HEK293T (cell line): ENCODE measurements at regions not wholly inside any gene's neighbourhood (a gene's known extent, or its start where the extent isn't known, plus 50 kb on each side); places are given as distances from the start of the nearest gene placed in this dataset.

ENCODE experiments used
- CTCF ChIA-PET: fragments of 350-600 bp; formaldehyde crosslinking; extraction: SDS; loops from one replicate; lab custom pipeline; 2021; ENCODE audit warnings: antibody characterized with exemption, inconsistent platforms; lab: Yijun Ruan, JAX
- POLR2A ChIA-PET: fragments of 350-600 bp; formaldehyde crosslinking; extraction: SDS; loops from one replicate; lab custom pipeline; 2020; ENCODE audit warnings: antibody characterized with exemption, inconsistent platforms; lab: Yijun Ruan, JAX
- DNase-seq: peaks from one replicate; pipeline ENCODE4 v3.0.0; 2012; ENCODE audit warnings: mixed read lengths; ENCODE audit errors: extremely low spot score
- ARNT ChIP-seq: fragments of 450-650 bp; IDR thresholded peaks from 2 replicates; pipeline ENCODE4 v1.6.1; 2017; ENCODE audit warnings: mild to moderate bottlenecking
- BHLHE40 ChIP-seq: fragments of 450-650 bp; IDR thresholded peaks from 2 replicates; pipeline ENCODE4 v1.6.1; 2016; ENCODE audit warnings: mild to moderate bottlenecking, moderate library complexity, borderline replicate concordance
- CTBP1 ChIP-seq: fragments of 450-650 bp; IDR thresholded peaks from 2 replicates; pipeline ENCODE4 v1.6.1; 2016; ENCODE audit warnings: borderline replicate concordance
- ELF4 ChIP-seq: fragments of 450-650 bp; IDR thresholded peaks from 2 replicates; pipeline ENCODE4 v1.6.1; 2017; ENCODE audit warnings: antibody characterized with exemption
- FOXA1 ChIP-seq: fragments of 450-650 bp; IDR thresholded peaks from 2 replicates; pipeline ENCODE4 v1.6.1; 2016; ENCODE audit warnings: mild to moderate bottlenecking
- FOXK2 ChIP-seq: fragments of 450-650 bp; IDR thresholded peaks from 2 replicates; pipeline ENCODE4 v1.6.1; 2016; ENCODE audit warnings: mild to moderate bottlenecking
- FOXM1 ChIP-seq: fragments of 450-650 bp; IDR thresholded peaks from 2 replicates; pipeline ENCODE4 v1.6.1; 2017; ENCODE audit warnings: mild to moderate bottlenecking, borderline replicate concordance
- HDGF ChIP-seq: fragments of 450-650 bp; IDR thresholded peaks from 2 replicates; pipeline ENCODE4 v1.6.1; 2017; ENCODE audit warnings: antibody characterized with exemption, borderline replicate concordance
- L3MBTL2 ChIP-seq: fragments of 450-650 bp; conservative IDR thresholded peaks from 2 replicates; pipeline ENCODE4 v1.6.1; 2016; ENCODE audit warnings: mild to moderate bottlenecking
- LEF1 ChIP-seq: fragments of 450-650 bp; IDR thresholded peaks from 2 replicates; pipeline ENCODE4 v1.6.1; 2017; ENCODE audit warnings: mild to moderate bottlenecking, borderline replicate concordance
- NFRKB ChIP-seq: fragments of 450-650 bp; IDR thresholded peaks from 2 replicates; pipeline ENCODE4 v1.6.1; 2016; ENCODE audit warnings: mild to moderate bottlenecking, moderate library complexity
- SP1 ChIP-seq: fragments of 450-650 bp; IDR thresholded peaks from 2 replicates; pipeline ENCODE4 v1.6.1; 2017
- SUZ12 ChIP-seq: fragments of 450-650 bp; IDR thresholded peaks from 2 replicates; pipeline ENCODE4 v1.6.1; 2016; ENCODE audit warnings: mild to moderate bottlenecking
- TARDBP ChIP-seq: fragments of 450-650 bp; IDR thresholded peaks from 2 replicates; pipeline ENCODE4 v1.6.1; 2016
- ZNF384 ChIP-seq: fragments of 450-650 bp; IDR thresholded peaks from 2 replicates; pipeline ENCODE4 v1.6.1; 2016
- TF ChIP-seq, protein P1 (sequence below): fragments of 450-650 bp; IDR thresholded peaks from 2 replicates; pipeline ENCODE4 v1.6.1; 2016

GRCh38 chr4:101512416-101512815, 165.1 kb upstream of the PPP3CA start:
- CTCF ChIA-PET, result no interaction called here
- TF ChIP-seq CTBP1 (no peak), ELF4 (no peak), TARDBP (no peak), ARNT (no peak), FOXK2 (no peak), NFRKB (no peak), ZNF384 (no peak), L3MBTL2 (no peak), HDGF (no peak), SP1 (no peak), LEF1 (no peak), SUZ12 (no peak), BHLHE40 (no peak), FOXA1 (no peak), FOXM1 (no peak)
- TF ChIP-seq, protein P1, sequence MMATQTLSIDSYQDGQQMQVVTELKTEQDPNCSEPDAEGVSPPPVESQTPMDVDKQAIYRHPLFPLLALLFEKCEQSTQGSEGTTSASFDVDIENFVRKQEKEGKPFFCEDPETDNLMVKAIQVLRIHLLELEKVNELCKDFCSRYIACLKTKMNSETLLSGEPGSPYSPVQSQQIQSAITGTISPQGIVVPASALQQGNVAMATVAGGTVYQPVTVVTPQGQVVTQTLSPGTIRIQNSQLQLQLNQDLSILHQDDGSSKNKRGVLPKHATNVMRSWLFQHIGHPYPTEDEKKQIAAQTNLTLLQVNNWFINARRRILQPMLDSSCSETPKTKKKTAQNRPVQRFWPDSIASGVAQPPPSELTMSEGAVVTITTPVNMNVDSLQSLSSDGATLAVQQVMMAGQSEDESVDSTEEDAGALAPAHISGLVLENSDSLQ, result no peak
- DNase-seq, result no peak
- POLR2A ChIA-PET, result no interaction called here

GRCh38 chr4:101501421-101501820, 154.1 kb upstream of the PPP3CA start:
- ChIA-PET POLR2A (no interaction called here), CTCF (no interaction called here)
- TF ChIP-seq ZNF384, result no peak
- no peak for TF ChIP-seq NFRKB
- TF ChIP-seq HDGF, result no peak
- TF ChIP-seq CTBP1, result no peak
- no peak for TF ChIP-seq FOXM1
- TF ChIP-seq, protein P1, result no peak
- no peak for TF ChIP-seq SP1
- TF ChIP-seq ELF4, result no peak
- no peak for TF ChIP-seq SUZ12
- TF ChIP-seq ARNT, result no peak
- no peak for TF ChIP-seq FOXK2
- no peak for DNase-seq

DNA sequence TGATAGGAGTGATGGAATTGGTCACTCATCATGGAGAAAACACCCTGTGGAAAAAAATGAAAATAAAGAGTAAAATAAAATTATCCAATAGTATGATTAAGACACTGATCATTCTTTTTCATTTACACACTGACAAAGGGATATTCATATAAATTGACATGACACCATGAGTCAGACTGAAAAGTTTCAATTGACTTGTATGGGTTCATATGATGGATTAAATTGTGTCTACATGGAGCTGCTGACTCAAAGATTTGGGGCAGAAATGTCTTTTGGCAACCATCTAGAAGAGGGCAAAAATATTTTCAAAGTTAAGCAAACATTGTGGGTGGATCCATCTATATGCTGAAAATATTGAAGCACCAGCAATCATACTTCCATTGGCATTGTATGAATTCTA, 153.4 kb upstream of the PPP3CA start:
- no peak for TF ChIP-seq SUZ12
- no peak for TF ChIP-seq BHLHE40
- no peak for TF ChIP-seq CTBP1
- TF ChIP-seq LEF1, result no peak
- TF ChIP-seq FOXA1, result no peak
- no peak for TF ChIP-seq ELF4
- TF ChIP-seq L3MBTL2, result no peak
- no peak for TF ChIP-seq NFRKB
- no peak for TF ChIP-seq SP1
- TF ChIP-seq FOXK2, result no peak
- TF ChIP-seq ZNF384, result no peak
- no peak for TF ChIP-seq FOXM1
- no peak for TF ChIP-seq TARDBP
- no peak for TF ChIP-seq HDGF
- CTCF ChIA-PET, result no interaction called here
- no peak for DNase-seq
- POLR2A ChIA-PET, result no interaction called here

GRCh38 chr4:101475246-101475645, 127.9 kb upstream of the PPP3CA start:
- POLR2A ChIA-PET, result no interaction called here
- no peak for DNase-seq
- CTCF ChIA-PET, result no interaction called here
- no peak for TF ChIP-seq ARNT
- no peak for TF ChIP-seq FOXM1
- TF ChIP-seq LEF1, result no peak
- no peak for TF ChIP-seq HDGF
- TF ChIP-seq TARDBP, result no peak
- no peak for TF ChIP-seq ELF4
- no peak for TF ChIP-seq FOXK2
- TF ChIP-seq CTBP1, result no peak
- no peak for TF ChIP-seq SUZ12
- TF ChIP-seq ZNF384, result no peak
- TF ChIP-seq L3MBTL2, result no peak
- TF ChIP-seq FOXA1, result no peak
- TF ChIP-seq BHLHE40, result no peak

DNA sequence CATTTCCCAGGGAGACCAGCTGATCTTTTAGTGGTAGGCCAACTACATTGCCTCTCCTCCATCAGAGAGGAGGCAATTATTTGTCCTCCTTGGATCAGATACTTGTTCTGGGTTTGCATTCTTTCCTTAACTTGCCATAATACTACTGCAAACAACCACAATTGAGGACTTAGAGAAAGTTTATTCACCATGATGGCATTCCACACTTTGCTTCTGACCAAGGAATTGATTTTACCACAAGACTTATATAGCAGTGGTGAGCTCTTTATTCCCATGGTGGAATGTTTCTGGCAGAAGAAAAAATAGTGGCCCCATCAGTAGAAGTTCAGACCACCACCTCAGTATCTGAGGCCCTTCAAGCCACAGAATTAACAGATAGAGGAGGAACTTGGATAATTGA, 123.9 kb upstream of the PPP3CA start:
- no peak for DNase-seq
- POLR2A ChIA-PET, result no interaction called here
- CTCF ChIA-PET, result no interaction called here
- no peak for TF ChIP-seq BHLHE40
- TF ChIP-seq CTBP1, result no peak
- no peak for TF ChIP-seq HDGF
- no peak for TF ChIP-seq SUZ12
- no peak for TF ChIP-seq FOXA1
- TF ChIP-seq ARNT, result no peak
- no peak for TF ChIP-seq FOXK2
- no peak for TF ChIP-seq FOXM1
- TF ChIP-seq LEF1, result no peak
- TF ChIP-seq NFRKB, result no peak
- no peak for TF ChIP-seq TARDBP
- TF ChIP-seq SP1, result no peak
- no peak for TF ChIP-seq L3MBTL2
- TF ChIP-seq, protein P1, result no peak
- TF ChIP-seq ELF4, result no peak
- no peak for TF ChIP-seq ZNF384

DNA sequence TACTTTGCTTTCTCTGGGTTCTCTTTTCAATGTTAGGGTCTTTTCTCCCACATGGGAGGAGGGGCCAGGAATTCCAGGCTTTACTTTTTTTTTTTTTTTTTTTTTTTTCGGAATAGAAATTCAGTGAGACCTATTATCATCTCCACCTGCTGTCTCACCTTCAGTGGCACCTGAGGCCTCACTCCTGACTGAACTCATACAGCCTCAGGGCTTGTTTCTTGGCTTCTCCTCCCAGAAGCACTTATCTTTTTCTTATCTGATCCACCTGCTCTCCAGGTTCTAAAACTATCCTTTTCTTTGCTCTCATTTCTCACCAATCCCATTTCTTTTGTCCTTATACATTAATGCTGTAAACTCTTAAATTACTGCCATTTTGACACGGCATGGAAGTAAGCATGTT, 117.3 kb upstream of the PPP3CA start:
- no peak for DNase-seq
- CTCF ChIA-PET, result no interaction called here
- POLR2A ChIA-PET, result no interaction called here
- TF ChIP-seq, protein P1, result no peak
- TF ChIP-seq LEF1, result no peak
- no peak for TF ChIP-seq SUZ12
